Superior temporal gyrus (tissue), 1 donor: ENCODE measurements at regions not wholly inside any gene's neighbourhood (a gene's known extent, or its start where the extent isn't known, plus 50 kb on each side); places are given as distances from the start of the nearest gene placed in this dataset.

Experiments used
- DNase-seq: peaks from one replicate; pipeline ENCODE4 v3.0.0-alpha.2; 2016; ENCODE audit errors: extremely low spot score

DNA sequence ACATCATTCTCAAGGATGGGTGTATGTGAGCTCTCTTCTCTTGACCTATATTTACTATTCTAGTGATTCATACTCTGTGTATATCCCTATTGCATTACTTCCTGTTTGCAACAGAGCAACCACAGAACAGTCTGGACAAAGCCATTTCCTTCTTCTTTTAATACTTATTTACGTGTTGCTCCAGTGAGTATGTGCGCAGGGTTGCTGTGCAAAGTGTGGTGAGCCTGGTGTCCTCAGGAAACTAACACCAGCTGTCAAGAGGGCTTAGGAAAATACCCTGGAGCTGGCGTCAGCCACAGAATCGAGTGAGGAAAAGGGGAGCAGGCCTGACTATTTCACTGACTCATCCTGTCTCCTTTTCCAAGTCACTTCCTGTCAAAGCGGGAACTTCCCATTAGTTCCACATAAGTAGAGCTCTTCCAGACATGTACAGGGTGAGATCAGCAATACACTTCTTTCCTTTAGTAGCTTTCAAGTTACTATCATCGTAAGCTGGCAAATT is 214.1 kb upstream of the COPS8 start:
- peak; percentile 34 for DNase-seq

DNA sequence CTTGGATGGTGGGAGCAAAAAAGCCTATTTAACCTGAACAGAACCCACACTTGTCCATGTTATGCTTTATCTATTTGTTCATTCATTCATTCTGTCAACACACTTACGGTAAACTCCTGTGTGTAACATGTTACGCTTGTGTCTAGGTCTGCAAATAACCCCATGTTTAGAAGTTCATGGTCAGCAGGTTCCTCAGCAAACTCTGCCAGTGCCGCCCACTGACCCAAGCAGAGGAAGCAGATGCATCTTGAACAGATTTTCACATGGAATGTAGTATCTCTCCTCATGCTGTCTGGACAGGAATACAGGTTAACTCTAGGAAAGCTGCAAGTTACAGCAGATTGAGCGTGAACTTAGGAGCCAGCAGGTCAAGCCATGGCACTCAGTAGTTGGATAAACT is 213.7 kb upstream of the COPS8 start:
- DNase-seq: no peak

DNA sequence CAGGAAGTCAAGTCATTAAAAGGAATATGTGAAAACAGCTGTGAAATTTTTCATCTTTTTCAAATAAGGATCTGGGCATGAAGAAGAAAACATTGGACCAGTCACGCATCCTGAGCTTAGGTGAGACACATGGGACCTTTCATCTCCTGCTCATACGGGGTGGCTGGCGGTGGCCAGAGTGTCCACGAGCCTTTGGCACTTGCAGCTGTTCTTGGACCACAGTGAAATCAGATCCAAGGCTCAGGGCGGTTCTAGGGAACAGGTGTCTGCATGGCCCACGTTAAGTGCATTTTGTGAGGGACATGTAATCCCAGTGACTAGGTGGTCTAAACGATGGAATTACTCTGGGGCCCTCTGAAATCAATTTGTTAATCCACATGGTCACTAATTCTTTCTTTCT is 212.7 kb upstream of the COPS8 start:
- no peak for DNase-seq

DNA sequence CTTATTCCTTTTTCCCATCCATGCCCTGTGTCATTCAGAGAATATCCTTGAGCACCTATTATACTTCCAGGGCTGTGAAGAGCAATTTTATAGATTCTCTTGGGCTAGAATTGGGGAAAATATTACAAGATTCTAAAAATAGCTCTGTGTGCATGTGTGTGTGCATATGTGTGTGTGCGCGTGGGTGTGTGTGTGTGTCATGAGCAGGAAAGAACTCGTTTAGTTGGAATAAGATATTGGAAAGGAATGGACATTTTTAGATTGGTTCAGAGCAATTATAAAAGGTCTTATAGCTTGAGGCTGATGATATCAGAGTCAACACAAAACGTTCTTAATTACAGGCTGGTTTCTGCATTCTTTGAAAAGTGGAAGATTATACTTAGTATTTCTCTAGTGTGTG is 212.1 kb upstream of the COPS8 start:
- DNase-seq: no peak

DNA sequence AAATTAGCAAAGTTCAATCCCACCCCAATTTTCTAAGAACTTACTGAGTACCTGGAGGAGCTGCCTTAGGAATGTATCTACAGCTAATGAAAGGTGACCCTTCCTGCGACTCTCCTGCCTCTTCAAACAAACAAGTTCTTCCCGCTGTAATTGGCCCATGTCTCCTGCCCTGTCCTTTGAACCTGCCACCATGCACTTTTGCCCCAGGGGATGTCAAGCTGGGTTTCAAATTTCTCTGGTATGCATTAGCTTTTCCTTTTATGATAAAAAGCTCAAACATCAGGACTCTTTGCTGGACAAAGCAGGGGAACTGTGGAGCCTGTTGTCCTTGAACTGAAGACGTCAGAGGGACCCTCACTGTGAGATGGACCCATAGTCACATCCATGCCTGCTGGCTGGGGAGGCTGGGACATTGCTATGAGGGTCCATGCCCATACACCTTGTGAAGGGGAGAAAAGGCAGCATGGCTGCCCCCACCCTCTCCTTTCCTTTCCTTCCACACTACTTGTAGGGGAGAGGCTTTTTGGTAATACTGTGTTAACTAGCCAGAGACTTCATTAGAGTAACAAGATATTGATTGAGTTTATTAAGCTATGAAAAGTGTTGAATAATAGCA is 210.7 kb upstream of the COPS8 start:
- DNase-seq: no peak

DNA sequence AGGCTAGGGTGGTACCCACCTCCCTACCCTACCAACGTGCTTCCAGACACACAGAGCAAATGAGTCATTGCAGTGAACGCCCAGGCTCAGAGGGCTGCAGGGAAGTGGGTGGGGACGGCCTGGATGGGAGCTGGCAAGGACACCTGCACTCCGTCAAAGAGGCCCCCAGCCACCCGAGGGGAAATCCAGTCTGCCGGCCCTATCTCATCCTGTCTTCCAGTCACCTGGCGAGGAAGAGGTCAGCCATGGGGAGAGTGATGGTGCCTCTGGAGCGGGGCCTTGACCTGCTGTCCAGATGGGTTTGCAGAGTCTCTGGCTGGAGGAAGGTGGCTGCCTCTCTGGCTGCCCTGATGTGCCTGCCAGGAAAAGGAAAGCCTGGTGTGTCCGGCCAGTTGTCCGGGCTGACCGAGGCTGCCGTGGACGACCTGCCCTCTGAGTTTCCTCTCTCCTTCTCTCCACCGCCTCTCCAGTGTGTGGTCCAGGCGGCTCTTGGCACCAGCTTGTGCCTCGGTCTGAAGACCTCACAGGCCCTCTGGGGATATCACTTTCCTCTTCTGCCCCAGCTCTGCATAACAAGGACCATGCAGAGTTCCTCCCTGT is 209.7 kb upstream of the COPS8 start:
- DNase-seq: no peak

DNA sequence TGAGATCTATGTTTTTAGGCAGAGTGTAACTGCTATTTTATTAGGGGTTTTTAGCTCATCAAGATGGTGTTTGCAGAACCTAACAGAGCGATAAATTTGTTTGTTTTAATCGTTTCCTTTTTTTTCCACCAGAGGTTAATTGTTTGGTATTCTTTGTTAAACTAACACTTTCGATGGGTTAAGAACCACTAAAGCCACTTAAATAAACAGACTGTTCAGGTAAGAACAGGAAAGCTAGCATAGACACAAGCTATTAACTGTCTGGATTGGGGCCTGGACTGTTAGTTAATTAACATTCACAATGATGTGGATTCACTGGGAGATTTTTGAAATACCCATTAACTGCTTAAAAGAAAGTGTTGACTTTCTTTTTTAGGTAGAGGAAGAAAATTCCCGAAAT is 209.0 kb upstream of the COPS8 start:
- no peak for DNase-seq

DNA sequence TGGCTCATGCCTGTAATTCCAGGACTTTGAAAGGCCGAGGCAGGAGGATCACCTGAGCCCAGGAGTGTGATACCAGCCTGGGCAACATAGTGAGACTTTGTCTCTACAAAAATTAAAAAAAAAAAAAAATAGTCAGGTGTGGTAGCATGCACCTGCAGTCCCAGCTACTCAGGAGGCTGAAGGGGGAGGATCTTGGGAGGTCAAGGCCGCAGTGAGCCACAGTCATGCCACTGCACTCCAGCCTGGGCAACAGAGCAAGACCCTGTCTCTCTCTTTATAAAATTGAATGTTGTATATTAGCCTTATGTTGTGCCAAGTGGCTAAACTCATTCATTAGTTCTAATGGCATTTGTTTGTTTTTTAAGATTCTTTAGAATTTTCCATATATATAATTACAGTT is 207.7 kb upstream of the COPS8 start:
- DNase-seq: no peak

DNA sequence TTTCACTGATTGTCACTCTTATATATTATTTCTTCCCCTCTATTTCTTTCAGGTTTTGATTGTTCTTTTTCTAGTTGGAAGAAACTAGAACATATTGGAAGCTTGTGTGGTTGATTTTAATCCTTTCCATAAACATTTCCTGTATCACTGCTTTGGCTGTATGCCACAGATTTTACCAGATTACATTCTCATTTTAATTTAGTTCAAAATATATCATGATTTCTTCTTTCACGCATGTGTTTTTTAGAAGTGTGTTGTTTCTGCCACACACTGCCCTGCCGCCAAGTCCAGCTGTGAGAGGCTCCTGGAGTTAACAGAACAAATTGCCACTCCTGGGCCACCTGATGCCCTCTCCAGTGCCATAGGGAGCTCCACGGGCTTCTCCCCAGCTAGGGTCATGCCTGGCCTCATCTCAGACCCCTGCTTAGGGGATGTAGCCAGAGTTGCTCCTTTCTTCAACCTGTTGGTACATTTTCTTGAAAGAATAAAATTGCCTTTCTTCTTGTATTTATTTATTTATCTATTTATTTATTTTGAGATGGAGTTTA is 206.2 kb upstream of the COPS8 start:
- no peak for DNase-seq

DNA sequence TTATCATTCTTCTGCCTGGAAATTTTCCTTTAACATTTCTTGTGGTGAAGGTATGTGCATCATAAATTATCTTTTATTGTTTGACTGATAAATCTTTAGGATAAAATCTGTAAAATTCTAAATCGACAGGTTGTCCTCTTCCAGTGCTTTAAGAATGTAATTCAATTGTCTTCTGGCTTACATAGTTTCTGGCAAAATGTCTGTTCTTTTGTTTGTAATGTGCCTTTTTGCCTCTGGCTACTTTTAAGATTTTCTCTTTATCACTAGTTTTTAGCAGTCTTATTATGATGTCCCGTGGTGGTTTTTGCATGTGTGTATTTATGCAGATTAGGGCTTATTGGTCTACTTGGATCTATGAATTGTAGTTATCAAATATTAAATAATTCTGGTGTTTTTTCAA is 203.6 kb upstream of the COPS8 start:
- DNase-seq: no peak

DNA sequence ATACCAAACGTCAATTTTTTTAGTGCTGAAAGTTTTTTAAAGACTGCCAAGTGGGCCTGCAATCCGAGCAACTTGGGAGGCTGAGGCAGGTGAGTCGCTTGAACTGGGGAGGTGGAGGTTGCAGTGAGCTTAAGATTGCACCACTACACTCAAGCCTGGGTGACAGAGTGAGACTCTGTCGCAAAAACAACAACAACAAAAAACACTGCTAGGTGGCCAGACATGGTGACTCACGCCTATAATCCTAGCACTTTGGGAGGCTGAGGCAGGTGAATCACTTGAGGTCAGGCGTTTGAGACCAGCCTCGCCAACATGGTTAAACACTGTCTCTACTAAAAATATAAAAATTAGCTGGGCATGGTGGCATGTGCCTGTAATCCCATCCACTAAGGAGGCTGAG is 202.8 kb upstream of the COPS8 start:
- DNase-seq: no peak

DNA sequence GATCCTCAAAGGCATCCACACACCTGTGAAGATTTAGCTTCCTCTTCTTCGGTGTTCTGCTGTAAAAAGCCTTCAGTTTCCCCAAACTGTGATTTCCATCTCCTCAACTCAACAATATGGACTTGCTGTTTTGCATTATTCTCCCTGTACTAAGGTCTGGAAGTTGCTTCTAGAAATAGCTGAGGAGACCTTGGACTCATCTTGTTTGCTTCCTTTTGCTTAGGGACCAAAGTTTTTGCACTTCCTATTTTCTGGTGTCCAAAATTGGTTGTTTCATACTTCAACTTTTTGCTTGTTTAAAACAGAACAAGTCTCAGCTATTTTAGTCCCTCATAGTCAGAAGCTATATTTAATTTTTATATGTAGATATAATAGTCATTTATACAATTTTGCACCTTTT is 201.9 kb upstream of the COPS8 start:
- no peak for DNase-seq

DNA sequence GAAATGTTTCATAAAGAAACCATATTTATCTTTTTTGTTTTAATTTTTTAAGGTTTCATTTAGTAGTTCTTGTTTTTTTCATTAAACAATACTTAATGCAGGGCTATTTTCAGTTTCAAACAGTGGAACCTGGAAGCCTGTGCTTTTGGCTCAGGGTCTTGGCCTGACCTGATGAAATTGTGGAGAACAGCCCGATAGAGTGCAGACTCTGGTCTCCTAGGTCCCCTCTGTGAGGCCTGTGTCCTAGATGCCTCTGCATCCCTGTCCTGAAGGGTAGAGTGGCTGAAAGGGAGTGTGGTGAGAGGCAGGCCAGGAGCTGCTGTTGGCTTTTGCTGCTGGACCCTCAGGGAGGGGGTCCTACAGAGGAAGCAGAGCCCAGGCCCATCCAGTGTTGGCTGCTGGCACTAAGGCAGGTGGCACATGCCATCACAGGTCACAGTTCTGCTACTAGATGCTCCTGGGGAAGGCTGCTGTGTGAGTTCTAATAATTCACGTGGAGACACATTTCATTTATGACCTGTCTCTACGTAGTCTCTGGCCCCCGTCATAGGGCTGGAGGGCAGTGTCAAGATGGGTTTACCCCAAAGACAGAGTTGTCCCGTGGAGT is 201.0 kb upstream of the COPS8 start:
- DNase-seq: no peak

DNA sequence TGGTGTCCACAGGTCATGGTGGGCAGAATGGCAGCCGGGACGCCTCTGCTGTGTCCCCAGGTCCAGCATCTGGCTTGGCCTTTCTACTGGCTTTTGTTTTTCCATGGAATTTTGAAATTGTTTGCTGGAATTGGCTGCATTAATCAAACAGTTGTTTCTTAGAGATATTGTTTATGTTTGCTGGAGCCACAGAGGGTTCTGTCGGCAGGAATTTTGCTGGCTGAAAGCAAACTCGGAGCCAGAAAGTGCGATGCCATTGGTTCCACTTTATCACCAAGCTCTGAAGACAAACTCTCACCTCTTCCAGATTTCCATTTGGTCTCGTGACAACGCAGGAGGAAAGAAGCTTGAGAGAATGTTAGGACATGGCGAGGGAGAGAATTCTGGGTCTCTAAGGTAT is 199.2 kb upstream of the COPS8 start:
- DNase-seq: no peak

DNA sequence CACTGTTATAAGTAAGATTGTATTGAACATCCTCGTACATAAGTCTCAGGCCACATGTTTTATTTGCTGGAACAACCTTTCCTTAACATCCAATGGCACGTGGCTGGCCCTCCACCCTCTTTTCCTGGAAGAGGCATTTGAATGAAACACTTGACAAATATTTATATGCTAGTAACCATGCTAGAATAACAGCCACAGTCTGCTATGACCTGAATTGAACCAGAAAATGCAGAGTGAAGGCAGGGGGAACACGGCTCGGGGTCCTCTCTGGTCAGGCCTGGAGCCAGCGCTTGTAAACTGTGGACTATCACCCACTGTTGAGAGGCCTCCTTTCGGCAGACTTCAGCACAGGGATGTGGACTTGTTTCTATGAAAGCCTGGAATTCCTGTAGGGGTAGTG is 198.2 kb upstream of the COPS8 start:
- DNase-seq: no peak

DNA sequence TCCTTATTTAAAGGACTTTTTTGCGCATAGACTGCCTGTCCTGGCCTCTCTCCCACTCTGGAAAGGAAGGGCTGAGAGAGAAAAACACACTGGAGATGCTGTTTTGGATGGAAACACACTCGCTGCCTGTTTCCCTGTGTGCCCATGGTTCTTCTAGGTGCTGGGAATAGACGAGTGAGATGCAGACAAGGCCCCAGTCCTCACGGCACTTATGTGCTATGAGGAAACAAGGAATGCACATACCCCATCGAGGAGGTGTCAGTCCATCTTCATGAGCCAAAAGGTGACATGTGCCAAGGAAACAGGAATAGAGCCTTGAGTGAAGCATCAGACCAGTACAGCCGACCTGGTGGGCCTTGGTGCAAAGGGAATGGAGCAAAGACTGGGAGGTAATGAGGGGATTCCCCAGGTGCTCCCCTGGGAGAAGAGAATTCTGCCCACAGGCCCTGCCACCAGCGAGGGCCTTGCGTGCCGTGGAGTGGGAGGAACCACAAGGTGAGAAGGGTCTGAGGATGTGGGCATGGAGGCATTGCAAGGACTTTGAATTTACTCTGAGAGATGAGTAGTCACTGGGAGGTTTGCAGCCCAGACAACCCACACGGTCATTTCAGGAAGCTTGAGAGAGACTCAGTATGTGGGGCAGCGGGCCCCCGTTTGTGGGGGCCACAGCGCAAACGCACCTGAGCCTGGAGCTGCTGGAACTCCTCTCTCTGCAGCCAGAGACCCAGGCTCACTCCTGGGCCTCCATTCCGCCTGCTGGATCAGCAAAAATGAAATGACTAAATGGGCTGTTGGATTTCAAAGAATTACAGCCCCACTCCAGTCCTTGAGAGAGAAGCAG is 197.5 kb upstream of the COPS8 start:
- DNase-seq: no peak

DNA sequence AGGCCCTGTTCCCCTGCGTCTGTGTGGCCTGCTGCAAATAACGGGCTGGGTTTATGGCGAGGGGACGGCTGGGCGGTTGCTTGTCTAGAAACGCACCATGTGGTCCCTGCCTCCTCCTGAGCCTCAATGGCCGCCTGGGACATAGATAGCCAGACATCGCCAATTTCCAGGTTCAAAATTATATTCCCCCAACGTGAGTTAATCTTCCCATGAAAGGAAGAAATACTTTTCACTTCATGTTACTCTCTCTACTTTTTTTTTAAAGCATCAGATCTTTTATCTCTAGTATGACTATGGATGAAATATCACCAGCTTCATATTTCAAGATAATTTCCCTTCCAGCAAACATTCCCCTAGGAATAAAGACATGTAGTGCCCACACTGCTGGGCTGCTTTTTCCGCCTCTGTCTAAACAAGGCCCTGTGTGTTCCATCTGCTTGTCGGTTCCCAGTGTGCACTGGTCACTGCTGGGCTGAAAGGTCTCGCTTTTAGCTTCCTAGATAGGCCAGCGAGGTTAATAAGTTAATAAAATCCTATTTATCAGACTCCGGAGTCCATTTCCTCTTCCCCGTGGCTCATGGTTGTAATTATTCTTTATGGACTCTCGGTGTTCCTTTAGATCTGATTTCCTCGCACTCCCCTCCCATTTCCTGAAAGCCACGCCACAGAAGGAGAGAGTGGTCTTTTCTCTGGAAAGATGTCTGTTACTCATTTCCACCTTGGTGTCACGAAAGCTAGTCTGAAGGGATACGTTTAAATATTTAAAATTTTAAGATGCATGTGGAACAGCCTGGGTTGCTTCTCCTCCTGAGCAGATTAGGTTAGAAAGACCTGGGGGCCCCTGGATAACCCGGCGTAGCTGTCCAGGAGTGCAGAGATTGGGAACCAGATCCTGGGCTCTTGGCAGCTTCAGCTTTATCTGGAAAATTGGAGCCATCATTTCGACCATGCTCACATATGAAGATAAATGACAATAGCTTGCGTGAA is 196.6 kb upstream of the COPS8 start:
- DNase-seq: no peak

DNA sequence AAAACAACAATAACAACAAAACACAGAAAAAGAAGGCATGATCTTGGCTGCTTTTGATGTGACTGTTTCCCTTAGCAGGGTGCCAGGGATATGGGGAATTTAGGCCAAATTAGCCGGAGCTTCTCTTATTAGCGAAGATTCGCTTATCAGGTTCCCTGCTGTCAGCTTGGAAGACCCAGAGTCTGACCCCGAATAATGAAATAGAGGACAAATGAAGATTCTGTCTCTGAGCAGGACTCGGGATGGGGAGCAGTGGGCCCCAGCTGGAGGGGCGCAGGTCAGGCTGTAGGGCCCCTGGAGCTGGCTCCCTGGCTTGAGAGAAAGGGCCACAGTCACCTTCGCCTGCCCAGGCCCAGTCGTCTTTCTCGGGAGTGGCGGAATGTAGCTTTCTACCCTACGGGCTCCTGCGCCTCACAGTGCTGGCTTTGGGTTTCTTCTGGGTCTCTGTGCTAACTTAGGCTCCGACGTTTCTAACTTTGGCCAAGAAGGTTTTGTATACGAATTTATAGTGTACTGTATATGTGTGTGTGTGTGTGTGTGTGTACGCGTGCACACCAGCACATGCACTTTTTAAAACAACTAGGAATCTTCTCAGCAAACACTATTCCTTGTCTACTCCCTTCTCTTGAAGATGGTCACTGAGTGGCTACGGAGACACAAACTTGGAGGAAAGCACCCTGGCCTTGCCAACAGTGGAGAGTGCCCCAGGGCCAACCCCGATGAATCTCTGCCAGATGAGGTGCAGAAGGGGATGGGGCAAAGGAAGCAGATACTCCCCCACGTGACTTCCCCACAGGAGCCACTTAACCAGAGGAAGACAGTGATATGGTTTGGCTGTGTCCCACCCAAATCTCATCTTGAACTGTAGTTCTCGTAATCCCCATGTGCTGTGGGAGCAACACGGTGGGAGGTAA is 195.6 kb upstream of the COPS8 start:
- no peak for DNase-seq

DNA sequence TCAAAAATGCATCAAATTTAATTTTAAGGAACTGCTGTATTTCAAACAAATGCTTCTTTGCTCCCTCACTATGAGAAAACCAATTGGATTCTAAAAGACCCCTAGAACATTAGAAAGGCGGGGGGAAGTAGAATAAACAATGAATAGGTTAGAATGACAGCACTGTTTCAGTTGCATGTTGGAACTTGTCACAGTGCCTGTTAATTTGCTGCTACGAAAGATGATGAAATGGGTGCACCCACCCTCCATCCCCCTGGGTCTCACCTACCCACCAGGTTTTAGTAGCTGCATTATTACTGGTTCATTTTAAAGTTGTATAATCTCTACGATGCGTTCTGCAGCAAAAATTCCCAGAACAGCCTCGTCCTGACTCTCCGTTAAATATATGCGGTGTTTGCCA is 193.0 kb upstream of the COPS8 start:
- no peak for DNase-seq

DNA sequence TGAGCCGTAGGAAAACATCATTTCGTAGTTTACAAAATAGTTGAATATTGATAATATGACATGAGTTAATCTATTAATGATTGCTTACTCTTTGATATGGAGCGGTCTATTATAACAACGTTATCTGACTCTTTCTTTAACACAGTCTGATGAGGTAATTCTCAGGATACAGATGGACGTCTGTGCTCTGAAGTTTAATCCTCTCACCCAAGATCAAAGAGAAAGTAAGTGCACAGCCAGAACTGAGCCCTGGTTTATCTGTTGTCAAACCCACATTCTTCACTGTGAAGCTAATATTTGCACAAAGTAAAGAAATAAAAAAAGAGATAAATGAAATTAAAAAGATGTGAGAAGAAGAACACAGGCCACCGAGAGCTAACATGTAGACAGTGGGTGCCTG is 190.9 kb upstream of the COPS8 start:
- no peak for DNase-seq
